Activated naive CD4-positive, alpha-beta T cell treated with anti-CD3 and anti-CD28 coated beads, Interleukin-2, amount 50 U/mL, for 16 hours (primary cell): ENCODE measurements at regions not wholly inside any gene's neighbourhood (a gene's known extent, or its start where the extent isn't known, plus 50 kb on each side); places are given as distances from the start of the nearest gene placed in this dataset.

ENCODE experiments used
- DNase-seq: peaks from one replicate; pipeline ENCODE4 v3.0.0-alpha.2; 2020

- no peak for DNase-seq
These were observed 137.8 kb upstream of the GALNT17 start for GRCh38 chr7:70994176-70994575.

GRCh38 chr7:70997261-70997660, 134.7 kb upstream of the GALNT17 start:
- DNase-seq: no peak

DNA sequence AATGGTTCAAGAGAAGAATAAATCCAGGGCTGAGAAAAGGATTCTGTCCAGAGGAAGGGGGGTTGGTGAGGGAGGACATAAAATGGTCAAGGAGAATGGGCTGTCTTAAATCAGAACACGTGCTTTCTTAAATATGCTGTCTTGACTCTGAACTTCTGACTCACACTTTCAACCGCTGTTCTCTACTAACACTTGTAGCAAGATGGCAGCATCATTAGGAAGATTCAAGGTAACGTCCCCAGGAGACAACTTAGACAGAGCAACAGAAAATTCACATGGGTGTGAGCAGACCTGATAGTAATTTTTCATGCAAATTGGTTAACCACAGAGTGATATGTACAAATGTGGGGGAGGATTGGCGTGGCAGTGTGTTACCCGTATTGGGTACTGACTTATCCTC, 126.8 kb upstream of the GALNT17 start:
- DNase-seq: no peak

- no peak for DNase-seq
These were observed 122.3 kb upstream of the GALNT17 start for GRCh38 chr7:71009636-71010035.

GRCh38 chr7:71015252-71015900, 116.6 kb upstream of the GALNT17 start:
- no peak for DNase-seq

- DNase-seq: no peak
These were observed 115.5 kb upstream of the GALNT17 start for GRCh38 chr7:71016401-71016800.

DNA sequence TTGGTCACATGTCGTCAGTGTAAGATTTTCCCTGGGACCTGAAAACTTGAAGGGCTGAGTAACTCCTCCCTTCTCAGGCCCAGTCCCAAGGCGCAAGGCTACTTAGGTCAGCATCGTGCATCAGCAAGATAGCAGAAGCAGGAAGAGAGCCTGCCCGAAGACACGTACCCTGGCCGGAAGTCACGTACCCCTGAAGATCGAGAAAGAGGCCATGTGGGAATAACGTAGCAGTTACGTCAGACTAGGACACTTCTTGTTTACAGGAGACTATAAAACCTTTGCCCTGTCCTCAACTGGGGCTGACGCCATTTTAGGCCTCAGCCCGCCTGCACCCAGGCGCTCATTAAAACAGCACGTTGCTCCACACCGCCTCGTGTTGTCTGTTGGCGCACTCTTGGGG, 114.3 kb upstream of the GALNT17 start:
- no peak for DNase-seq

DNA sequence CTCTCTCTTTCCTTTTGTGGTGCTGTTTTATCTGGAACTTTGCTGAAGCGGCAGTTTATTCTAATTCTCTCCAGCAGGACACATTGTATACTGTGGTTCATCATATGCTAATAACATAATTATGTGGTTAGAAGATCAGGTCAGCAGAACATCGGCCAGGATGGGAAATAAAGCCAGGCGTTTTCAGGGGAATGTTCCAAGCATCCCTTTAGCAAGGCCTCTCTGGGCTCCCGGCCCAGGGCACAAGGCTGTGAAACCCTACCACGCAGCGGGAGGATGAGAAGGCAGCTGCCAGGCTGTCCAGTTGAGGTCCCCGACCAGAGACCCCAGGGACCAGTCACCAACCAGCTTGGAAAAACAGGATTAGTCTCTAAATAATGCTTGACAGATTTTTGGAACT, 112.2 kb upstream of the GALNT17 start:
- no peak for DNase-seq

GRCh38 chr7:71021131-71021530, 110.8 kb upstream of the GALNT17 start:
- no peak for DNase-seq

DNA sequence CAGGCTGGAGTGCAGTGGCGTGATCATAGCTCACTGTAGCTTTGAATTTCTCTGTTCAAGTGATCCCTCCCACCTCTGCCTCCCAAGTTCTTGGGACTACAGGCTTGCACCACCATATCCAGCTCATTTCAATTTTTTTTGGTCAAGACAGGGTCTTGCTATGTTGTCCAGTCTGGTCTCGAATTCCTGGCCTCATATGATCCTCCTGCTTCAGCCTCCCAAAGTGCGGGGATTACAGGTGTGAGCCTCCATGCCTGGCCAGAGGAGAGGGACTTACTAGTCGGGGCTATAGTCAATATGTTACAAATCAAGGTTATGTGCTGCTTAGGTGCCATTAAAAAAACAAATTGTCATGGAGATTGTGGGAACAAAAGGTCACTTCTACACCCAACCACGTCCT, 105.3 kb upstream of the GALNT17 start:
- DNase-seq: no peak

- DNase-seq: no peak
These were observed 97.7 kb upstream of the GALNT17 start for GRCh38 chr7:71034243-71034642.

DNA sequence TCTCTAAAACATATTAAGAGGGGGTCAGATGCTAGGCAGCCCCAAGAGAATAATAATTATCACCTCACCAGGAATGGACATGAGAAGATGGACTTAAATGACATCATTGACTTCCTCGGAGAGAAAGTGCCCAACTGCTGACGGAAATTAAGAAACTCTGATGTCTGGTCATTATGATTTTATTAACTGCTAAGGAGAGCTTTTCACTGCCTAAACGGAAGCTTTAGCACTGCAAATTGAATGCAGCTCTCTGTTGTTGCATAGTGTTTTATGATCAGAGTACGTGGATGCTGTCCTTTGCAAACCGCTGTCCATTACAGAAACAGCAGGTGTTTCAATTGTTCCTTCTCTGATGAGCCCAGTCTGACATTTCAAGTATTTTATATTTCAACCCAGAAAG, 89.4 kb upstream of the GALNT17 start:
- no peak for DNase-seq

DNA sequence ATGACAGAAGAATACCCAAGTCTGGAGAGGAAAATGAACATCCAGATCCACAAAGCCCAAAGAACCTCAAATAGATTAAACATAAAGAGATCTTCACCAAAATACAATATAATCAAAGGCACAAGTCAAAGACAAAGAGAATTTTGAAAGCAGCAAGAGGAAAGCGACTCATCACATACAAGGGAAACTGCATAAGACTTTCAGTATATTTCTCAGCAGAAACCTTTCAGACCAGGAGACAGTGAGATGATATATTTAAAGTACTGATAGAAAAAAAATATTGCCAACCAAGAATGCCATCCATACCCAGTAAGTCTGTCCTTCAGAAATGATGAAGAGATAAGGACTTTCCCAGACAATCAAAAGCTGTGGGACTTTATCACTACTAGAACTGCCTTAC, 81.5 kb upstream of the GALNT17 start:
- DNase-seq: no peak

- no peak for DNase-seq
These were observed 76.4 kb upstream of the GALNT17 start for GRCh38 chr7:71055504-71055903.

GRCh38 chr7:71077743-71078476, 54.0 kb upstream of the GALNT17 start:
- DNase-seq: no peak
